ENCODE measurements at regions not wholly inside any gene's neighbourhood (a gene's known extent, or its start where the extent isn't known, plus 50 kb on each side); places are given as distances from the start of the nearest gene placed in this dataset.

DNA sequence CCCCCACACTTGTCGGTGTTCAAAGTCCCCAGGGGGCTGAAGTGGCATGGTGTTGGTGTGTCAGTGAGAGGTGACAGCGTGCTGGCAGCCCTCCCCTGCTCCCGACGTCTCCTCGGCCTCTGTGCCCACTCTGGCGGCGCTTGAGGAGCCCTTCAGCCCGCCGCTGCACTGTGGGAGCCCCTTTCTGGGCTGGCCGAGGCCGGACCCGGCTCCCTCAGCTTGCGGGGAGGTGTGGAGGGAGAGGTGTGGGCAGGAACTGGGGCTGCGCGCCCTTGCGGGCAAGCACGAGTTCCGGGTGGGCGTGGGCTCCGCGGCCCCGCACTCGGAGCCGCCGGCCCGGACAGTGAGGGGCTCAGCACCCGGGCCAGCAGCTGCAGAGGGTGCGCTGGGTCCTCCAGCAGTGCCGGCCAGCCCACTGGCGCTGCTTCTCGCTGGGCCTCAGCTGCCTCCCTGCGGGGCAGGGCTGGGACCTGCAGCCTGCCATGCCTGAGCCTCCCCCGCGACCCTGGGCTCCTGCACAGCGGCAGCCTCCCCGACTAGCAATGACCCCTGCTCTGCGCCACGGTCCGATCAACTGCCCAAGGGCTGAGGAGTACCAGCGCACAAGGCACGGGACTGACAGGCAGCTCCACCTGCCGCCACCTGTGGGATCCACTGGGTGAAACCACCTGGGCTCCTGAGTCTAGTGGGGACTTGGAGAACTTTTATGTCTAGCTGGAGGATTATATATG lies 224.1 kb upstream of the RIOK2 start:
- DNase-seq (ENCODE audit: insufficient read length) (no peak), FAIRE-seq (no peak)
- no peak for TF ChIP-seq TAF1 (IDR thresholded peaks at IDR 0.05; ENCODE audit: borderline replicate concordance, low read depth, low read length)
- TF ChIP-seq POLR2A (IDR thresholded peaks at IDR 0.05; ENCODE audit: low read depth, low read length), result no peak
- no peak for TF ChIP-seq POLR2AphosphoS5 (IDR thresholded peaks at IDR 0.05; ENCODE audit: low read depth, low read length)

DNA sequence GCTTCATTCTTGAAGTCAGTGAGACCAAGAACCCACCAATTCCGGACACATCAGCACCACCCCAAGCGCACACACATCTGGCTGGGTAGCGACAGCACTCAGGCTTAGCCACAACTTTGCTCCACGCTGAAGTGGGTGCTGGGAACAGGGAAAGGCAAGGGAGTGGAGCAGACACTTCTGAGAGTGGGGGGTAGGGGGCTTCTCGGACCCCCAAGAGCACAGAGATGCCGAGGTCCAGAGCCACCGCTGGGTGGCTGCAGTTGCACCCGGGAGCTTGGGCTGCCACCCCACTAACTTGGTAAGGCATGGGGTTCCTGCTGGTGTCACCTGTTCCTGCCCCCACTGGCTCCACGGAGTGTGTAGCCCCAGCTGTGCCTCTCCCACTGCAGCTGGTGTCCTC lies 225.3 kb upstream of the RIOK2 start:
- TF ChIP-seq POLR2A (IDR thresholded peaks at IDR 0.05; ENCODE audit: low read depth, low read length) (no peak), POLR2AphosphoS5 (IDR thresholded peaks at IDR 0.05; ENCODE audit: low read depth, low read length) (no peak), TAF1 (IDR thresholded peaks at IDR 0.05; ENCODE audit: borderline replicate concordance, low read depth, low read length) (no peak)
- no peak for DNase-seq (ENCODE audit: insufficient read length)
- no peak for FAIRE-seq

DNA sequence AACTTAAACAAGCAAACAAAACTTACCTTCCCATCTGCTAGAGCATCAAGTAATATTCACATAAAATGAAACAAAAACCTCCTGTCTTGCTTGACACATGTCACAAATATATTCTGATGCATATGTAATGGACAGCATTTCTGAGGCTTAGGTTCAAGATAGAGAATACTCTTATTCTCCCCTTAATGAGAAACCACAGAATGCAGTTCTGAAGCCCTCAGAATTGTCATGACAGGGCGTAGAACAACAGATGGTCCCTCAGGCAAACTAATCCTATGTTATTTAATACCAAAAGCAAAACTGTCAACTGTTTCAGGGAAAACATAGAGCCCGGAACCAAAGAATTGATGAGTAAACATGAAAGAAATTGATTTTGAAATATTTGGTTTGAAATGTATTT lies 229.9 kb upstream of the RIOK2 start:
- FAIRE-seq (peak; percentile 57), DNase-seq (ENCODE audit: insufficient read length) (no peak)
- TF ChIP-seq POLR2AphosphoS5 (IDR thresholded peaks at IDR 0.05; ENCODE audit: low read depth, low read length) (no peak), POLR2A (IDR thresholded peaks at IDR 0.05; ENCODE audit: low read depth, low read length) (no peak)

DNA sequence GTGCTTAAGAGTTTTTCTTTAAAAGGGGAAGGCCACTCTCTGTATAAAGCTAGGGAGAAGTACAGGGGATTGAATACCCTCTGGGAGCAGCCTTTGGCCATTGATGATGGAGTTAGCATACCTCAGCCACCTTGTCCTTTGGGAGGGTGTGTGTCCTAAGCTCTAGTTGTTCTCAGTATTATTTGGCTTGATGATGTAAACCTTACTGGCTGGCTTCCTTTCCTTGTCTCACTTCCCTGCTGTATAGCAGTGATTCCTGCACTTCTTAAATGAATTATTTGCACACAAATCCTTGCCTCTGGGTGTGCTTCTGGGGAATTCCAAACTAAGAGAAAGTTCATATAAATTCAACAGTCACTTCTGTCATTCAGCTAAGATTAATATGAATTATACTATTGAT lies 234.9 kb upstream of the RIOK2 start:
- peak; percentile 86 for FAIRE-seq

DNA sequence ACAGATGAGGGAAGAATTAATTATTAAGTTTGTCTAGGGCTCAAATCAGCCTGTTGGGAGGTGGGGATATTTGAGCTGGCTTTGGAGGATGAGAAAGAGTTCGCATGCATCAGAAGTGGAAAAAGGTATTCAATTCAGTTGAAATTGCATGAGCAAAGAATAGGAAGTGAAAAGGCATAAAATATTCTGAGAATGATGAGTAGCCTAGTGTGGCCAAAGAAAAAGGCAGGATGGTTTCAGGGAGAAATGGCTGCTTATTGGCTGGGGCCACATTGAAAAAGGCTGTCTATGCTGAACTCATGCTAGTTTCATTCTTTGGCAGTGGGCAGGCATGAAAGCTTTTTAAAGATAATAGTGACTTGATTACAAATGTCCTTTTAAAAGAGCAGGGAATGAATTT lies 235.4 kb upstream of the RIOK2 start:
- FAIRE-seq (peak; percentile 76), DNase-seq (ENCODE audit: insufficient read length) (no peak)
- no peak for TF ChIP-seq TAF1 (IDR thresholded peaks at IDR 0.05; ENCODE audit: borderline replicate concordance, low read depth, low read length)
- no peak for TF ChIP-seq POLR2A (IDR thresholded peaks at IDR 0.05; ENCODE audit: low read depth, low read length)
- TF ChIP-seq POLR2AphosphoS5 (IDR thresholded peaks at IDR 0.05; ENCODE audit: low read depth, low read length), result no peak

More for the DNA sequence above, 234.9 kb upstream of the RIOK2 start:
- no peak for DNase-seq (ENCODE audit: insufficient read length)
- TF ChIP-seq POLR2AphosphoS5 (IDR thresholded peaks at IDR 0.05; ENCODE audit: low read depth, low read length) (no peak), TAF1 (IDR thresholded peaks at IDR 0.05; ENCODE audit: borderline replicate concordance, low read depth, low read length) (no peak)

GRCh38 chr5:97420646-97421045 lies 237.6 kb upstream of the RIOK2 start:
- TF ChIP-seq POLR2A (IDR thresholded peaks at IDR 0.05; ENCODE audit: low read depth, low read length) (no peak), POLR2AphosphoS5 (IDR thresholded peaks at IDR 0.05; ENCODE audit: low read depth, low read length) (no peak), TAF1 (IDR thresholded peaks at IDR 0.05; ENCODE audit: borderline replicate concordance, low read depth, low read length) (no peak)
- DNase-seq (ENCODE audit: insufficient read length) (no peak), FAIRE-seq (no peak)

DNA sequence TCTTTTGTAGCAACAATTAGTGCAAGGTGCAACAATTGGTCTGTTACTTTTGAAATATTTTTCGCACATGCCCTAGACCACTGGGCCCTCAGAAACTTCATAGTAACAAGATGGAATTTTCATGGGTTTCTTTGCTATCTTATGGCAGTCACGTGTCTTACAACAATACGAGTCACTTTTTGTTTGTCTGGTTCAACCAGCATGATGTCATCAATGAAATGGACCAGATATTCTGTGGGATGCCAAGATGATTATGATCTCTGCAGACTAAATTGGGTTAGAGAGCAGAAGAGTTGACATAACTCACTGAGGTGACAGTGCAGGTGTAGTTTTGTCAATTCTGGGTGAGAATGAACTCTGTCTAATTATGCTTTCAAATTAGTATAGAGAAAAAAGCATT lies 239.6 kb upstream of the RIOK2 start:
- FAIRE-seq (no peak), DNase-seq (ENCODE audit: insufficient read length) (no peak)
- TF ChIP-seq POLR2A (IDR thresholded peaks at IDR 0.05; ENCODE audit: low read depth, low read length), result no peak

- DNase-seq (ENCODE audit: insufficient read length) (no peak), FAIRE-seq (no peak)
- TF ChIP-seq POLR2AphosphoS5 (IDR thresholded peaks at IDR 0.05; ENCODE audit: low read depth, low read length), result no peak
Observed at GRCh38 chr5:97425511-97425910, 242.5 kb upstream of the RIOK2 start.

GRCh38 chr5:97427235-97427634 lies 244.2 kb upstream of the RIOK2 start:
- no peak for FAIRE-seq
- no peak for DNase-seq (ENCODE audit: insufficient read length)
- no peak for TF ChIP-seq POLR2AphosphoS5 (IDR thresholded peaks at IDR 0.05; ENCODE audit: low read depth, low read length)
- no peak for TF ChIP-seq POLR2A (IDR thresholded peaks at IDR 0.05; ENCODE audit: low read depth, low read length)
- TF ChIP-seq TAF1 (IDR thresholded peaks at IDR 0.05; ENCODE audit: borderline replicate concordance, low read depth, low read length), result no peak

DNA sequence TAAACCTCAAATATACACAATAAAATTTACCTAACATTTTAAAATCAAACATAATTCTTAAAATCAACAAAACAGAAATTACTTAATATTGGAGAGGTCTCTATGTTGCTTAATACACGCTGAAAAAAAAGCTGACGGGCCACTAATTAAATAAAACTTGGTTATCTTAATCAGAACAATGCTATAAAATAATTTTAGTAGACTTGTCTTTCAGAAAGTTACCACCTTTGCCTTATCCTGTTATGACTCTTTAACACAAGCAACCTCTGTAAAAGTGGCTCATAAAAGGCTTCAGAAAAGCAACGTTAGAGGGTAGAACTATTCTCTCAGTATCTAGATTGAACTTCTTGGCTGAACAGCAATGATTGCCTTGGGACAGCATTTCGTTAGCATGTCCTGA lies 251.0 kb upstream of the RIOK2 start:
- no peak for TF ChIP-seq TAF1 (IDR thresholded peaks at IDR 0.05; ENCODE audit: borderline replicate concordance, low read depth, low read length)
- no peak for TF ChIP-seq POLR2AphosphoS5 (IDR thresholded peaks at IDR 0.05; ENCODE audit: low read depth, low read length)
- no peak for TF ChIP-seq POLR2A (IDR thresholded peaks at IDR 0.05; ENCODE audit: low read depth, low read length)
- DNase-seq (ENCODE audit: insufficient read length) (no peak), FAIRE-seq (no peak)

DNA sequence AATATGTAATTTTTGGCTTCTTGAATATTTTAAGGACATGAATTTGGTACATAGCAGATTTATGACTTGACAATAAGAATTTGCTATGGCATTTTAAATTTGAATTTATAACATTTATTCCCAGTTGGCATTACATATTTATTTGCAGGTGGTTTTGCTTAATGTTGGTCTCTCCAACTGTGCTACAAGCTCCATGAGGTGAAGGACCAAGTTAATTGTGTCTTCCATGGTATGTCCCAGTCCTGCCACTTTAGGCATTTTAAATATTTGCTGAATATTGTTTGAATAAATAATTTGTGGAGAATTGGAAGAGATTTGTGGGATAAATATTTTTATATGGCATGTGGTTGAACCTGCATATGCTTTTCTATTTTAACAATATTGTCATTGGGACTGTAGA lies 253.4 kb upstream of the RIOK2 start:
- FAIRE-seq, result no peak
- no peak for DNase-seq (ENCODE audit: insufficient read length)

GRCh38 chr5:97443740-97444139 lies 260.7 kb upstream of the RIOK2 start:
- TF ChIP-seq POLR2A (IDR thresholded peaks at IDR 0.05; ENCODE audit: low read depth, low read length) (no peak), TAF1 (IDR thresholded peaks at IDR 0.05; ENCODE audit: borderline replicate concordance, low read depth, low read length) (no peak), POLR2AphosphoS5 (IDR thresholded peaks at IDR 0.05; ENCODE audit: low read depth, low read length) (no peak)
- DNase-seq (ENCODE audit: insufficient read length) (no peak), FAIRE-seq (no peak)

More for the DNA sequence above, 253.4 kb upstream of the RIOK2 start:
- no peak for TF ChIP-seq POLR2AphosphoS5 (IDR thresholded peaks at IDR 0.05; ENCODE audit: low read depth, low read length)
- no peak for TF ChIP-seq POLR2A (IDR thresholded peaks at IDR 0.05; ENCODE audit: low read depth, low read length)
- no peak for TF ChIP-seq TAF1 (IDR thresholded peaks at IDR 0.05; ENCODE audit: borderline replicate concordance, low read depth, low read length)

DNA sequence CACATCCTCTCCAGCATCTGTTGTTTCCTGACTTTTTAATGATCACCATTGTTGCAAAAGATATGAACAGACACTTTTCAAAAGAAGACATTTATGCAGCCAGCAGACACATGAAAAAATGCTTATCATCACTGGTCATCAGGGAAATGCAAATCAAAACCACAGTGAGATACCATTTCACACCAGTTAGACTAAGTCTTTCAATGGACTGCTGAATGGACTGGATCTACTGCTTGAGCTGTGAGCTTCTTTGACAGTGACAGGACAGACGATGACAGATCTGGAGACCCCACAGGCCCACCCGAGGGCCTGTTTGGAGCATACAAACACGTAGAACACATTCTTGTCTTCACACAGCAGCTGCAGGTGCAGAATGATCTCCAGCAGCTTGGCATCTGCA lies 266.1 kb upstream of the RIOK2 start:
- DNase-seq (ENCODE audit: insufficient read length), result no peak
- no peak for FAIRE-seq
- TF ChIP-seq POLR2A (IDR thresholded peaks at IDR 0.05; ENCODE audit: low read depth, low read length), result no peak
- no peak for TF ChIP-seq POLR2AphosphoS5 (IDR thresholded peaks at IDR 0.05; ENCODE audit: low read depth, low read length)
- no peak for TF ChIP-seq TAF1 (IDR thresholded peaks at IDR 0.05; ENCODE audit: borderline replicate concordance, low read depth, low read length)

All from GM12892 (cell line).